ENCODE measurements at regions not wholly inside any gene's neighbourhood (a gene's known extent, or its start where the extent isn't known, plus 50 kb on each side); places are given as distances from the start of the nearest gene placed in this dataset.
A peak's percentile ranks its signal among the peaks of the same experiment; 100 is the strongest.

GRCh38 chr3:177674186-177674585 lies 476.9 kb upstream of the TBL1XR1 start:
- no peaks in the 10 kb centered on the region for H3K9me3 ChIP-seq (ENCODE audit: control insufficient read depth in 2 of 2, low read length in 2 of 2)
- no peak overlapping the region for H3K9ac ChIP-seq (ENCODE audit: low read length in 2 of 2)
- H3K4me1 ChIP-seq (ENCODE audit: control insufficient read depth, insufficient read depth, low read length), result peaks cover 13% of the 10 kb centered on the region
- H3K27me3 ChIP-seq (ENCODE audit: control insufficient read depth in 1 of 2, insufficient read depth in 2 of 2, low read length in 2 of 2), result no peaks in the 10 kb centered on the region
- H3K27ac ChIP-seq (ENCODE audit: low read length), result peak overlapping the region; percentile 13
- H3K4me3 ChIP-seq (ENCODE audit: low read length in 2 of 2), result no peak overlapping the region
- no peaks in the 10 kb centered on the region for H3K36me3 ChIP-seq (ENCODE audit: control insufficient read depth in 2 of 2, insufficient read depth in 2 of 2, low read length in 2 of 2)

GRCh38 chr3:177676148-177676547 lies 478.9 kb upstream of the TBL1XR1 start:
- Histone ChIP-seq H3K27ac (ENCODE audit: low read length) (no peak overlapping the region), H3K9ac (ENCODE audit: low read length in 2 of 2) (no peak overlapping the region), H3K4me1 (ENCODE audit: control insufficient read depth, insufficient read depth, low read length) (peaks cover 13% of the 10 kb centered on the region), H3K36me3 (ENCODE audit: control insufficient read depth in 2 of 2, insufficient read depth in 2 of 2, low read length in 2 of 2) (no peaks in the 10 kb centered on the region), H3K9me3 (ENCODE audit: control insufficient read depth in 2 of 2, low read length in 2 of 2) (no peaks in the 10 kb centered on the region), H3K4me3 (ENCODE audit: low read length in 2 of 2) (no peak overlapping the region), H3K27me3 (ENCODE audit: control insufficient read depth in 1 of 2, insufficient read depth in 2 of 2, low read length in 2 of 2) (no peaks in the 10 kb centered on the region)

- Histone ChIP-seq H3K9me3 (ENCODE audit: control insufficient read depth in 2 of 2, low read length in 2 of 2) (no peaks in the 10 kb centered on the region), H3K4me1 (ENCODE audit: control insufficient read depth, insufficient read depth, low read length) (peaks cover 13% of the 10 kb centered on the region), H3K27me3 (ENCODE audit: control insufficient read depth in 1 of 2, insufficient read depth in 2 of 2, low read length in 2 of 2) (no peaks in the 10 kb centered on the region), H3K4me3 (ENCODE audit: low read length in 2 of 2) (peak overlapping the region in 1 of 2 donors; percentile 21), H3K27ac (ENCODE audit: low read length) (no peak overlapping the region), H3K36me3 (ENCODE audit: control insufficient read depth in 2 of 2, insufficient read depth in 2 of 2, low read length in 2 of 2) (no peaks in the 10 kb centered on the region), H3K9ac (ENCODE audit: low read length in 2 of 2) (no peak overlapping the region)
Measured at GRCh38 chr3:177676947-177677587, 479.8 kb upstream of the TBL1XR1 start.

GRCh38 chr3:177679568-177680471 lies 482.5 kb upstream of the TBL1XR1 start:
- Histone ChIP-seq H3K27me3 (ENCODE audit: control insufficient read depth in 1 of 2, insufficient read depth in 2 of 2, low read length in 2 of 2) (no peaks in the 10 kb centered on the region), H3K27ac (ENCODE audit: low read length) (no peak overlapping the region), H3K4me3 (ENCODE audit: low read length in 2 of 2) (no peak overlapping the region), H3K9ac (ENCODE audit: low read length in 2 of 2) (no peak overlapping the region), H3K9me3 (ENCODE audit: control insufficient read depth in 2 of 2, low read length in 2 of 2) (no peaks in the 10 kb centered on the region), H3K4me1 (ENCODE audit: control insufficient read depth, insufficient read depth, low read length) (no peaks in the 10 kb centered on the region), H3K36me3 (ENCODE audit: control insufficient read depth in 2 of 2, insufficient read depth in 2 of 2, low read length in 2 of 2) (no peaks in the 10 kb centered on the region)

- H3K27ac ChIP-seq (ENCODE audit: low read length), result no peak overlapping the region
- no peaks in the 10 kb centered on the region for H3K9me3 ChIP-seq (ENCODE audit: control insufficient read depth in 2 of 2, low read length in 2 of 2)
- no peak overlapping the region for H3K4me3 ChIP-seq (ENCODE audit: low read length in 2 of 2)
- no peaks in the 10 kb centered on the region for H3K36me3 ChIP-seq (ENCODE audit: control insufficient read depth in 2 of 2, insufficient read depth in 2 of 2, low read length in 2 of 2)
- no peaks in the 10 kb centered on the region for H3K27me3 ChIP-seq (ENCODE audit: control insufficient read depth in 1 of 2, insufficient read depth in 2 of 2, low read length in 2 of 2)
- no peak overlapping the region for H3K9ac ChIP-seq (ENCODE audit: low read length in 2 of 2)
- no peaks in the 10 kb centered on the region for H3K4me1 ChIP-seq (ENCODE audit: control insufficient read depth, insufficient read depth, low read length)
Measured at GRCh38 chr3:177680472-177680821, 483.2 kb upstream of the TBL1XR1 start.

GRCh38 chr3:177681156-177681555 lies 483.9 kb upstream of the TBL1XR1 start:
- no peak overlapping the region for H3K4me3 ChIP-seq (ENCODE audit: low read length in 2 of 2)
- no peaks in the 10 kb centered on the region for H3K36me3 ChIP-seq (ENCODE audit: control insufficient read depth in 2 of 2, insufficient read depth in 2 of 2, low read length in 2 of 2)
- no peaks in the 10 kb centered on the region for H3K27me3 ChIP-seq (ENCODE audit: control insufficient read depth in 1 of 2, insufficient read depth in 2 of 2, low read length in 2 of 2)
- no peaks in the 10 kb centered on the region for H3K9me3 ChIP-seq (ENCODE audit: control insufficient read depth in 2 of 2, low read length in 2 of 2)
- no peak overlapping the region for H3K9ac ChIP-seq (ENCODE audit: low read length in 2 of 2)
- H3K4me1 ChIP-seq (ENCODE audit: control insufficient read depth, insufficient read depth, low read length), result no peaks in the 10 kb centered on the region
- H3K27ac ChIP-seq (ENCODE audit: low read length), result no peak overlapping the region

- Histone ChIP-seq H3K9ac (ENCODE audit: low read length in 2 of 2) (no peak overlapping the region), H3K9me3 (ENCODE audit: control insufficient read depth in 2 of 2, low read length in 2 of 2) (no peaks in the 10 kb centered on the region), H3K4me3 (ENCODE audit: low read length in 2 of 2) (no peak overlapping the region), H3K27ac (ENCODE audit: low read length) (no peak overlapping the region), H3K27me3 (ENCODE audit: control insufficient read depth in 1 of 2, insufficient read depth in 2 of 2, low read length in 2 of 2) (no peaks in the 10 kb centered on the region), H3K36me3 (ENCODE audit: control insufficient read depth in 2 of 2, insufficient read depth in 2 of 2, low read length in 2 of 2) (peaks cover 0 to 3% of the 10 kb centered on the region in 2 donors), H3K4me1 (ENCODE audit: control insufficient read depth, insufficient read depth, low read length) (no peaks in the 10 kb centered on the region)
Measured at GRCh38 chr3:177681852-177682251, 484.6 kb upstream of the TBL1XR1 start.

- H3K27me3 ChIP-seq (ENCODE audit: control insufficient read depth in 1 of 2, insufficient read depth in 2 of 2, low read length in 2 of 2), result no peaks in the 10 kb centered on the region
- H3K4me1 ChIP-seq (ENCODE audit: control insufficient read depth, insufficient read depth, low read length), result no peaks in the 10 kb centered on the region
Measured at GRCh38 chr3:177683586-177683985, 486.3 kb upstream of the TBL1XR1 start.

GRCh38 chr3:177686671-177687070 lies 489.4 kb upstream of the TBL1XR1 start:
- Histone ChIP-seq H3K9ac (ENCODE audit: low read length in 2 of 2) (no peak overlapping the region), H3K36me3 (ENCODE audit: control insufficient read depth in 2 of 2, insufficient read depth in 2 of 2, low read length in 2 of 2) (peaks cover 0 to 3% of the 10 kb centered on the region in 2 donors), H3K4me1 (ENCODE audit: control insufficient read depth, insufficient read depth, low read length) (no peaks in the 10 kb centered on the region), H3K27ac (ENCODE audit: low read length) (no peak overlapping the region), H3K27me3 (ENCODE audit: control insufficient read depth in 1 of 2, insufficient read depth in 2 of 2, low read length in 2 of 2) (no peaks in the 10 kb centered on the region), H3K9me3 (ENCODE audit: control insufficient read depth in 2 of 2, low read length in 2 of 2) (no peaks in the 10 kb centered on the region), H3K4me3 (ENCODE audit: low read length in 2 of 2) (no peak overlapping the region)

More at GRCh38 chr3:177683586-177683985, 486.3 kb upstream of the TBL1XR1 start:
- Histone ChIP-seq H3K9me3 (ENCODE audit: control insufficient read depth in 2 of 2, low read length in 2 of 2) (no peaks in the 10 kb centered on the region), H3K36me3 (ENCODE audit: control insufficient read depth in 2 of 2, insufficient read depth in 2 of 2, low read length in 2 of 2) (peaks cover 0 to 3% of the 10 kb centered on the region in 2 donors), H3K4me3 (ENCODE audit: low read length in 2 of 2) (no peak overlapping the region), H3K27ac (ENCODE audit: low read length) (no peak overlapping the region), H3K9ac (ENCODE audit: low read length in 2 of 2) (no peak overlapping the region)

- H3K27ac ChIP-seq (ENCODE audit: low read length), result no peak overlapping the region
- H3K4me3 ChIP-seq (ENCODE audit: low read length in 2 of 2), result no peak overlapping the region
- H3K27me3 ChIP-seq (ENCODE audit: control insufficient read depth in 1 of 2, insufficient read depth in 2 of 2, low read length in 2 of 2), result no peaks in the 10 kb centered on the region
- no peaks in the 10 kb centered on the region for H3K9me3 ChIP-seq (ENCODE audit: control insufficient read depth in 2 of 2, low read length in 2 of 2)
- no peak overlapping the region for H3K9ac ChIP-seq (ENCODE audit: low read length in 2 of 2)
- H3K36me3 ChIP-seq (ENCODE audit: control insufficient read depth in 2 of 2, insufficient read depth in 2 of 2, low read length in 2 of 2), result peaks cover 0 to 3% of the 10 kb centered on the region in 2 donors
- H3K4me1 ChIP-seq (ENCODE audit: control insufficient read depth, insufficient read depth, low read length), result no peaks in the 10 kb centered on the region
Measured at GRCh38 chr3:177687291-177687690, 490.0 kb upstream of the TBL1XR1 start.

- Histone ChIP-seq H3K36me3 (ENCODE audit: control insufficient read depth in 2 of 2, insufficient read depth in 2 of 2, low read length in 2 of 2) (peaks cover 0 to 3% of the 10 kb centered on the region in 2 donors), H3K9ac (ENCODE audit: low read length in 2 of 2) (no peak overlapping the region), H3K27me3 (ENCODE audit: control insufficient read depth in 1 of 2, insufficient read depth in 2 of 2, low read length in 2 of 2) (no peaks in the 10 kb centered on the region), H3K4me1 (ENCODE audit: control insufficient read depth, insufficient read depth, low read length) (no peaks in the 10 kb centered on the region), H3K9me3 (ENCODE audit: control insufficient read depth in 2 of 2, low read length in 2 of 2) (no peaks in the 10 kb centered on the region), H3K27ac (ENCODE audit: low read length) (no peak overlapping the region), H3K4me3 (ENCODE audit: low read length in 2 of 2) (no peak overlapping the region)
Measured at GRCh38 chr3:177688152-177688551, 490.9 kb upstream of the TBL1XR1 start.

Data from stomach smooth muscle (tissue), 2 donors.